GM21529 (cell line): ENCODE measurements at regions not wholly inside any gene's neighbourhood (a gene's known extent, or its start where the extent isn't known, plus 50 kb on each side); places are given as distances from the start of the nearest gene placed in this dataset.
"Not testable (repeated sequence)": the region's sequence is repeated elsewhere in the genome, so short reads cannot be mapped to it uniquely, and the experiment has no call there.

Experiments
- ATAC-seq: cut with Tn5 transposase; IDR thresholded peaks from one replicate; pipeline ENCODE4 v1.9.1; 2021; ENCODE audit not compliant: unreplicated experiment

GRCh38 chr12:33514893-33515292 is 75.3 kb upstream of the SYT10 start:
- ATAC-seq, result no peak

- ATAC-seq, result no peak
Observed at GRCh38 chr12:33519566-33519965, 79.9 kb upstream of the SYT10 start.

GRCh38 chr12:33520505-33521302 is 81.1 kb upstream of the SYT10 start:
- not testable (repeated sequence) for ATAC-seq

- no peak for ATAC-seq
Observed at GRCh38 chr12:33529031-33529430, 89.4 kb upstream of the SYT10 start.

GRCh38 chr12:33529810-33530209 is 90.2 kb upstream of the SYT10 start:
- no peak for ATAC-seq

- no peak for ATAC-seq
Observed at GRCh38 chr12:33531261-33531660, 91.6 kb upstream of the SYT10 start.

GRCh38 chr12:33533527-33533926 is 93.9 kb upstream of the SYT10 start:
- ATAC-seq, result no peak

GRCh38 chr12:33536431-33536830 is 96.8 kb upstream of the SYT10 start:
- ATAC-seq, result no peak

GRCh38 chr12:33546004-33546403 is 106.4 kb upstream of the SYT10 start:
- ATAC-seq, result no peak

- ATAC-seq, result no peak
Observed at GRCh38 chr12:33547084-33547483, 107.5 kb upstream of the SYT10 start.

- not testable (repeated sequence) for ATAC-seq
Observed at GRCh38 chr12:33550214-33550613, 110.6 kb upstream of the SYT10 start.

GRCh38 chr12:33551006-33551405 is 111.4 kb upstream of the SYT10 start:
- no peak for ATAC-seq

- ATAC-seq, result no peak
Observed at GRCh38 chr12:33555128-33555527, 115.5 kb upstream of the SYT10 start.

GRCh38 chr12:33560653-33561208 is 121.1 kb upstream of the SYT10 start:
- no peak for ATAC-seq

GRCh38 chr12:33562401-33562800 is 122.8 kb upstream of the SYT10 start:
- no peak for ATAC-seq

- no peak for ATAC-seq
Observed at GRCh38 chr12:33566403-33566802, 126.8 kb upstream of the SYT10 start.

GRCh38 chr12:33575346-33575745 is 135.7 kb upstream of the SYT10 start:
- ATAC-seq, result no peak

GRCh38 chr12:33581613-33582122 is 142.0 kb upstream of the SYT10 start:
- ATAC-seq, result no peak

- ATAC-seq, result no peak
Observed at GRCh38 chr12:33586576-33586975, 147.0 kb upstream of the SYT10 start.

- no peak for ATAC-seq
Observed at GRCh38 chr12:33587354-33587753, 147.7 kb upstream of the SYT10 start.

- ATAC-seq, result peak; percentile 75
Observed at GRCh38 chr12:33587784-33588712, 148.4 kb upstream of the SYT10 start.
